GM13977 (cell line): ENCODE measurements at regions not wholly inside any gene's neighbourhood (a gene's known extent, or its start where the extent isn't known, plus 50 kb on each side); places are given as distances from the start of the nearest gene placed in this dataset.

Experiments used
- DNase-seq: peaks from one replicate; pipeline ENCODE4 v3.0.0; 2012; ENCODE audit warnings: low spot score
- CTCF ChIP-seq: IDR thresholded peaks from 2 replicates; pipeline ENCODE4 v1.5.1; 2012; ENCODE audit warnings: mild to moderate bottlenecking, control low read depth; ENCODE audit not compliant: insufficient read depth; ENCODE audit errors: extremely low read depth, missing control alignments
- in situ Hi-C: fragments of 300-500 bp; cut with MboI; formaldehyde crosslinking; loops from one replicate; pipeline ENCODE4 v1.12.0; 2022; ENCODE audit warnings: low sequenced_read_pairs, low pct_unique_long_range_greater_than_20kb, mixed read lengths, inconsistent platforms; ENCODE audit not compliant: unreplicated experiment

DNA sequence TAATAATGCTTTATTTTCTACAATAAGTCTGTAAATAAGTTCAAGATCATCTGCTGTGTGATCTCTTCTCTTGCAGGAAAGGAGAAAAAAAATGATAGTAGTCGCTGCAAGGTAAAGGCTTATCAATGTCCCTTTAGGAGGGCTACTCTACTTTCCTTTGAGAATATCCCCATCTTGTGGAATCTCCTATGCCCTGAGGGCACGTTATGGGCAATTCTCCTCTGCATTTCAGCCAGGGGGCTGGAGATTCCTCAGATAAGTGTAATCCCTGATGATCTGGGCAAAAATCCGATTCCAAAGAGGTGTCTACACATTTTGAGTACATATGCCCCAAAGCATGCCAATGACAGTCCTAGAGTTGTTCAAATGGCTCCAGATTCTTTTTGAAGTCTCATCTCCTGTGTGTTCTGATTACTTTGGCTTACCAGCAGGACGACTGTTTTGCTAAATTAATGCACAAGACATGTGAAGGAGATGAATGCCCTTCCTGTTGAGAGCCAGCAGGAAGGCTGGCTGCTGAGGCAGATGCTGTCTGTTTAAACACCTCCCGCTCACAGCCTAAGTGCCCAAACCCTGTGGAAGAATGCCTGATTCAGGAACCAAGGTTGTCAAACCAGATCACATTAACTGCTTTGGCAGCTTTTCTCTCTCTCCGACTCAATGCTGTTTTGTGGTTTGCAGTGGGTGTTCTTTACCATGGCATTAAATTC is 171.2 kb upstream of the COL1A2 start:
- peak; percentile 39 for TF ChIP-seq CTCF
- DNase-seq: no peak
- in situ Hi-C loops: no loop called here

GRCh38 chr7:94228223-94228622 is 166.5 kb upstream of the COL1A2 start:
- in situ Hi-C loops: no loop called here
- DNase-seq: no peak
- no peak for TF ChIP-seq CTCF

GRCh38 chr7:94228678-94229077 is 166.0 kb upstream of the COL1A2 start:
- no peak for TF ChIP-seq CTCF
- DNase-seq: no peak
- in situ Hi-C loops: no loop called here

DNA sequence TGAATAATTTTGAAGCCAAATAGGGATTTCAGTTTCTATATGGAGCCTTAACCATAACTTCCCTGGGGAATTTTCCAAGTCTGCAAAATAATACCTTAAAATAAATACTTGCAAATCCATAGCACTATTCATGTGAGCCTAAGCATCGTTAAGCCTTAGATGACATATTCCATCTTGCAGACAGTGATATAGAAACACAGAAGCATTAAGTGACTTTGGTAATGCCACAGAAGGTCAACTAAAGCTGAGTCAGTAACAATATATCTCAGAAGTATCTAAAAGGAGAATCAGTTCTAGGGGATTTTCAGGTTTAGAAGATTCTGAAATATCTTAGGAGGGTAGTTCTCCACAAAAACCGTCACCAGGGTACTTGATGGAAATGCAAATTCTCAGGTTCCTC is 163.4 kb upstream of the COL1A2 start:
- no peak for TF ChIP-seq CTCF
- DNase-seq: no peak
- in situ Hi-C loops: no loop called here

GRCh38 chr7:94236960-94237359 is 157.7 kb upstream of the COL1A2 start:
- DNase-seq: no peak
- no peak for TF ChIP-seq CTCF
- in situ Hi-C loops: no loop called here

GRCh38 chr7:94237417-94237816 is 157.3 kb upstream of the COL1A2 start:
- DNase-seq: no peak
- no peak for TF ChIP-seq CTCF
- in situ Hi-C loops: no loop called here

- DNase-seq: no peak
- in situ Hi-C loops: no loop called here
- no peak for TF ChIP-seq CTCF
These were observed 154.9 kb upstream of the COL1A2 start for GRCh38 chr7:94239661-94240234.
